Panc1 (cell line): ENCODE measurements at regions not wholly inside any gene's neighbourhood (a gene's known extent, or its start where the extent isn't known, plus 50 kb on each side); places are given as distances from the start of the nearest gene placed in this dataset.

Experiments
- ATAC-seq: fragments of 200-7000 bp; cut with Tn5 transposase; 2 replicates; pipeline ENCODE4 v1.9.1; 2020; ENCODE audit warnings: mild to moderate bottlenecking, moderate library complexity
- BruUV-seq: library from RNA; stranded (reverse); fragments of 400-500 nt; replicated peaks from 2 replicates; lab custom pipeline; 2021; lab: Mats Ljungman, UMichigan
- CTCF ChIA-PET: fragments of 300-600 bp; sonication (Branson Sonifier 250); formaldehyde crosslinking; loops from one replicate; lab custom pipeline; 2022; ENCODE audit warnings: antibody characterized with exemption; lab: Charles Lee
- POLR2A ChIA-PET: fragments of 300-600 bp; sonication (Branson Sonifier 250); formaldehyde crosslinking; loops from one replicate; lab custom pipeline; 2022; ENCODE audit warnings: antibody characterized with exemption; lab: Charles Lee
- DNase-seq: peaks from one replicate; pipeline ENCODE4 v3.0.0-alpha.2; 2010; ENCODE audit warnings: low read depth, low spot score
- H3K27ac ChIP-seq: 2 replicates; pipeline ENCODE4 v1.5.1; 2011; ENCODE audit warnings: mild to moderate bottlenecking, low read length, inconsistent platforms
- H3K27me3 ChIP-seq: fragments of 200-500 bp; sonication (Bioruptor generic); 2 replicates; pipeline ENCODE4 v1.6.0; 2014; ENCODE audit warnings: low read length, inconsistent platforms; ENCODE audit not compliant: control insufficient read depth, insufficient read depth
- H3K36me3 ChIP-seq: fragments of 200-500 bp; sonication (Bioruptor generic); 2 replicates; pipeline ENCODE4 v1.5.1; 2014; ENCODE audit warnings: inconsistent platforms, mild to moderate bottlenecking, low read length, moderate library complexity; ENCODE audit not compliant: control insufficient read depth, insufficient read depth
- H3K4me1 ChIP-seq: 2 replicates; pipeline ENCODE4 v1.5.1; 2011; ENCODE audit warnings: inconsistent platforms, mild to moderate bottlenecking, low read length, moderate library complexity; ENCODE audit not compliant: control insufficient read depth, insufficient read depth
- H3K4me3 ChIP-seq, 2 experiments: 2 replicates each; pipeline ENCODE4 v1.5.1; 2011 to 2012; ENCODE audit warnings: low read depth in 2 of 2, low read length in 2 of 2, mild to moderate bottlenecking in 2 of 2, inconsistent platforms in 1 of 2, moderate library complexity in 1 of 2
- H3K9me3 ChIP-seq: fragments of 200-500 bp; sonication (Bioruptor generic); 2 replicates; pipeline ENCODE4 v1.5.1; 2014; ENCODE audit warnings: low read depth, mild to moderate bottlenecking, inconsistent platforms, low read length, moderate library complexity; ENCODE audit not compliant: control insufficient read depth, insufficient read depth
- POLR2AphosphoS5 ChIP-seq: IDR thresholded peaks from 2 replicates; pipeline ENCODE4 v1.6.1; 2012; ENCODE audit warnings: mild to moderate bottlenecking, low read depth, low read length, moderate library complexity
- SIN3A ChIP-seq: IDR thresholded peaks from 2 replicates; pipeline ENCODE4 v1.6.1; 2012; ENCODE audit warnings: low read depth, mild to moderate bottlenecking, low read length, moderate library complexity, borderline replicate concordance; ENCODE audit not compliant: insufficient read depth
- TCF7L2 ChIP-seq: IDR thresholded peaks from 2 replicates; pipeline ENCODE4 v1.6.1; 2011; ENCODE audit warnings: mild to moderate bottlenecking, low read depth, low read length, inconsistent platforms
- in situ Hi-C: cut with HindIII; loops from 2 replicates; pipeline ENCODE4 v1.10.0; 2016; ENCODE audit warnings: low sequenced_read_pairs, low pct_unique_long_range_greater_than_20kb
- intact Hi-C: fragments of 100-400 bp; cut with micrococcal nuclease; formaldehyde crosslinking; loops from one replicate; pipeline ENCODE4 v1.10.0; 2022; ENCODE audit not compliant: unreplicated experiment
- TF ChIP-seq, protein P1 (sequence below), 2 experiments: IDR thresholded peaks; 2 replicates each; pipeline ENCODE4 v1.6.1; 2011 to 2012; ENCODE audit warnings: low read depth in 2 of 2, control low read depth in 1 of 2, low read length in 1 of 2, mild to moderate bottlenecking in 1 of 2, moderate library complexity in 1 of 2; ENCODE audit not compliant: insufficient read depth in 1 of 2
- TF ChIP-seq, protein P2 (sequence below): fragments of 450-650 bp; IDR thresholded peaks from 2 replicates; pipeline ENCODE4 v1.5.1; 2017; ENCODE audit warnings: mild to moderate bottlenecking

DNA sequence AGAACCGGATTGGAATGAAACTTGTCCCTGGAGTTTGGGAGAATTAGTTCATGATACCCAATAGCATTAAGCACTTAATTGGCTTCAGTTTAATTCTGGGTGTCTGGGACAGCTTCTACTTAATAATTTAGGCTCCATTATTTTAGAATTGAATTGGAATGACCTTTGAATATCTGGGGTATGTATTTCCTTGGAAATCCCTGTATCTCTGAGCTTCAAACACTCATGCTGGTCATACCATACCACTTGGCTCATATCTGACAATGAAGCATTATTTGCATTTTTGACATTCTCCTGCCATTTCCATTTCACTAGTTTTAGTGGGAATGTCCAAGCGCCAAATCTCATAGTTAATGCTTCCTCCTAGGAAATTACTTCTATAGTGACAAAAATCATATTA lies 393.1 kb downstream of the DIPK2A start:
- no peak for DNase-seq
- no peaks in the 10 kb centered on the region for H3K36me3 ChIP-seq
- no peak for ATAC-seq
- H3K4me1 ChIP-seq = no peaks in the 10 kb centered on the region
- no peak overlapping the region for H3K27ac ChIP-seq
- BruUV-seq = no TSS peak
- in situ Hi-C loops = no loop called here
- TF ChIP-seq, protein P1, sequence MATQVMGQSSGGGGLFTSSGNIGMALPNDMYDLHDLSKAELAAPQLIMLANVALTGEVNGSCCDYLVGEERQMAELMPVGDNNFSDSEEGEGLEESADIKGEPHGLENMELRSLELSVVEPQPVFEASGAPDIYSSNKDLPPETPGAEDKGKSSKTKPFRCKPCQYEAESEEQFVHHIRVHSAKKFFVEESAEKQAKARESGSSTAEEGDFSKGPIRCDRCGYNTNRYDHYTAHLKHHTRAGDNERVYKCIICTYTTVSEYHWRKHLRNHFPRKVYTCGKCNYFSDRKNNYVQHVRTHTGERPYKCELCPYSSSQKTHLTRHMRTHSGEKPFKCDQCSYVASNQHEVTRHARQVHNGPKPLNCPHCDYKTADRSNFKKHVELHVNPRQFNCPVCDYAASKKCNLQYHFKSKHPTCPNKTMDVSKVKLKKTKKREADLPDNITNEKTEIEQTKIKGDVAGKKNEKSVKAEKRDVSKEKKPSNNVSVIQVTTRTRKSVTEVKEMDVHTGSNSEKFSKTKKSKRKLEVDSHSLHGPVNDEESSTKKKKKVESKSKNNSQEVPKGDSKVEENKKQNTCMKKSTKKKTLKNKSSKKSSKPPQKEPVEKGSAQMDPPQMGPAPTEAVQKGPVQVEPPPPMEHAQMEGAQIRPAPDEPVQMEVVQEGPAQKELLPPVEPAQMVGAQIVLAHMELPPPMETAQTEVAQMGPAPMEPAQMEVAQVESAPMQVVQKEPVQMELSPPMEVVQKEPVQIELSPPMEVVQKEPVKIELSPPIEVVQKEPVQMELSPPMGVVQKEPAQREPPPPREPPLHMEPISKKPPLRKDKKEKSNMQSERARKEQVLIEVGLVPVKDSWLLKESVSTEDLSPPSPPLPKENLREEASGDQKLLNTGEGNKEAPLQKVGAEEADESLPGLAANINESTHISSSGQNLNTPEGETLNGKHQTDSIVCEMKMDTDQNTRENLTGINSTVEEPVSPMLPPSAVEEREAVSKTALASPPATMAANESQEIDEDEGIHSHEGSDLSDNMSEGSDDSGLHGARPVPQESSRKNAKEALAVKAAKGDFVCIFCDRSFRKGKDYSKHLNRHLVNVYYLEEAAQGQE (IDR thresholded peaks at IDR 0.05; ENCODE audit: insufficient read depth in 1 of 2, low read depth in 2 of 2, low read length in 1 of 2) = no peak
- TF ChIP-seq TCF7L2 (no peak), POLR2AphosphoS5 (no peak), SIN3A (no peak)
- TF ChIP-seq, protein P2, sequence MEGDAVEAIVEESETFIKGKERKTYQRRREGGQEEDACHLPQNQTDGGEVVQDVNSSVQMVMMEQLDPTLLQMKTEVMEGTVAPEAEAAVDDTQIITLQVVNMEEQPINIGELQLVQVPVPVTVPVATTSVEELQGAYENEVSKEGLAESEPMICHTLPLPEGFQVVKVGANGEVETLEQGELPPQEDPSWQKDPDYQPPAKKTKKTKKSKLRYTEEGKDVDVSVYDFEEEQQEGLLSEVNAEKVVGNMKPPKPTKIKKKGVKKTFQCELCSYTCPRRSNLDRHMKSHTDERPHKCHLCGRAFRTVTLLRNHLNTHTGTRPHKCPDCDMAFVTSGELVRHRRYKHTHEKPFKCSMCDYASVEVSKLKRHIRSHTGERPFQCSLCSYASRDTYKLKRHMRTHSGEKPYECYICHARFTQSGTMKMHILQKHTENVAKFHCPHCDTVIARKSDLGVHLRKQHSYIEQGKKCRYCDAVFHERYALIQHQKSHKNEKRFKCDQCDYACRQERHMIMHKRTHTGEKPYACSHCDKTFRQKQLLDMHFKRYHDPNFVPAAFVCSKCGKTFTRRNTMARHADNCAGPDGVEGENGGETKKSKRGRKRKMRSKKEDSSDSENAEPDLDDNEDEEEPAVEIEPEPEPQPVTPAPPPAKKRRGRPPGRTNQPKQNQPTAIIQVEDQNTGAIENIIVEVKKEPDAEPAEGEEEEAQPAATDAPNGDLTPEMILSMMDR = no peak
- ChIA-PET POLR2A (no interaction called here), CTCF (no interaction called here)
- H3K9me3 ChIP-seq = no peaks in the 10 kb centered on the region
- H3K4me3 ChIP-seq = no peak overlapping the region
- no peaks in the 10 kb centered on the region for H3K27me3 ChIP-seq
- intact Hi-C loops = no loop called here

DNA sequence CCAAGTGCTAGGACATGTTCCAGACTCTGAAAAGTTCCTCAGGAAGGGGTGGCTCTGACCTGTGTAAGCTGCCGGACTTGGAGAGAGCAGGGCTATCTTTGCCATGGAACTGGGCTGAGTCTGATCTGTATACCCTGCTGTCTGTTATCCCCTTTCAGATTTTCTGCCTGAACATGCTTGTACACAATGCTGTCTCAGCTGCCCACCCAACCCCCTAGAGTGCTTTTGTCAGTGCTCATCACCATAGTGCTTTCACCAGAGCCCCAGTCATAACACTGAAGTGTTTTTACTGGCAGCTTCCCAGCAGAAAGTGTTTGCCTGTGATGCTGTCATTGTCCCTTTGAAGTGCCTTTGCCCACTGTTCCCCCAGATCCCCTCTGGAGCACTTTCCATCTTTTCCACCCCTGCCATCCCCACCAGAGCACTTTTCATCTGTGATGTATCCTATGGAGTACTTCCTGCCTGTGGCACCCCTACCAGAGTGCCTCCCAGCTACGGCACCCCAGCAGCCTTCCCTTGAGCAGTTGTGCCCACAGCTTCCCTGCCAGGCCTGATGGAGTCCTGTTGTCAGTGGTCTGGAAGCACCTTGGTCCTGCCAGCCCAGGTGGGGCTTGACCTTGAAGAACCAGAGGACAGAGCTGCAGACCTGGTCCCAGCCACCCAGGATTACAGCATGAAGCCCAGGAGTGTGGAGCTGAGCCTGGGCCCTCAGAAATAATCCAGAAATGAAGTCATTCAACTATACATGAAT lies 397.7 kb downstream of the DIPK2A start:
- no TSS peak for BruUV-seq
- Histone ChIP-seq H3K4me1 (no peaks in the 10 kb centered on the region), H3K27me3 (no peaks in the 10 kb centered on the region), H3K9me3 (no peaks in the 10 kb centered on the region), H3K27ac (no peak overlapping the region), H3K36me3 (no peaks in the 10 kb centered on the region), H3K4me3 (no peak overlapping the region)
- no peak for TF ChIP-seq SIN3A
- TF ChIP-seq, protein P1 (IDR thresholded peaks at IDR 0.05; ENCODE audit: insufficient read depth in 1 of 2, low read depth in 2 of 2, low read length in 1 of 2) = no peak
- TF ChIP-seq TCF7L2 = no peak
- TF ChIP-seq, protein P2 = no peak
- no peak for TF ChIP-seq POLR2AphosphoS5
- ChIA-PET POLR2A (no interaction called here), CTCF (no interaction called here)
- in situ Hi-C loops = no loop called here
- no peak for ATAC-seq
- intact Hi-C loops = no loop called here
- no peak for DNase-seq
